Hepatic stellate cell (primary cell): ENCODE measurements at regions not wholly inside any gene's neighbourhood (a gene's known extent, or its start where the extent isn't known, plus 50 kb on each side); places are given as distances from the start of the nearest gene placed in this dataset.

Source experiments
- DNase-seq: peaks from one replicate; pipeline ENCODE4 v3.0.0; 2011; ENCODE audit warnings: low spot score

GRCh38 chr6:9527679-9528286 lies 887.1 kb downstream of the TFAP2A start:
- no peak for DNase-seq

GRCh38 chr6:9523462-9523861 lies 891.4 kb downstream of the TFAP2A start:
- DNase-seq, result no peak

- DNase-seq, result no peak
Observed at GRCh38 chr6:9522101-9522500, 892.8 kb downstream of the TFAP2A start.

- no peak for DNase-seq
Observed at GRCh38 chr6:9521152-9521530, 893.7 kb downstream of the TFAP2A start.

GRCh38 chr6:9520417-9521151 lies 894.3 kb downstream of the TFAP2A start:
- no peak for DNase-seq

- no peak for DNase-seq
Observed at GRCh38 chr6:9518431-9518830, 896.4 kb downstream of the TFAP2A start.

- DNase-seq, result no peak
Observed at GRCh38 chr6:9517806-9518205, 897.1 kb downstream of the TFAP2A start.

GRCh38 chr6:9515633-9516606 lies 899.0 kb downstream of the TFAP2A start:
- no peak for DNase-seq

GRCh38 chr6:9514146-9514545 lies 900.7 kb downstream of the TFAP2A start:
- no peak for DNase-seq

- DNase-seq, result no peak
Observed at GRCh38 chr6:9511157-9511556, 903.7 kb downstream of the TFAP2A start.

- no peak for DNase-seq
Observed at GRCh38 chr6:9507136-9507895, 907.6 kb downstream of the TFAP2A start.

- DNase-seq, result no peak
Observed at GRCh38 chr6:9504191-9504590, 910.7 kb downstream of the TFAP2A start.

GRCh38 chr6:9503111-9503761 lies 911.6 kb downstream of the TFAP2A start:
- no peak for DNase-seq

- no peak for DNase-seq
Observed at GRCh38 chr6:9499709-9500108, 915.2 kb downstream of the TFAP2A start.

GRCh38 chr6:9496837-9497236 lies 918.0 kb downstream of the TFAP2A start:
- DNase-seq, result no peak

- DNase-seq, result no peak
Observed at GRCh38 chr6:9494864-9495263, 920.0 kb downstream of the TFAP2A start.

- no peak for DNase-seq
Observed at GRCh38 chr6:9492790-9493189, 922.1 kb downstream of the TFAP2A start.

- DNase-seq, result no peak
Observed at GRCh38 chr6:9487128-9487527, 927.7 kb downstream of the TFAP2A start.

GRCh38 chr6:9485992-9486391 lies 928.9 kb downstream of the TFAP2A start:
- DNase-seq, result no peak

- no peak for DNase-seq
Observed at GRCh38 chr6:9484686-9485085, 930.2 kb downstream of the TFAP2A start.

- no peak for DNase-seq
Observed at GRCh38 chr6:9484091-9484490, 930.8 kb downstream of the TFAP2A start.
